WERI-Rb-1 (cell line): ENCODE measurements at regions not wholly inside any gene's neighbourhood (a gene's known extent, or its start where the extent isn't known, plus 50 kb on each side); places are given as distances from the start of the nearest gene placed in this dataset.

Source experiments
- DNase-seq: peaks from one replicate; pipeline ENCODE4 v3.0.0-alpha.2; 2020
- H3K27ac ChIP-seq: fragments of 250-450 bp; sonication (Bioruptor Pico); 2 replicates; pipeline ENCODE4 v1.5.1; 2020; ENCODE audit warnings: mild to moderate bottlenecking, moderate library complexity
- H3K27me3 ChIP-seq: fragments of 250-450 bp; sonication (Bioruptor Pico); 2 replicates; pipeline ENCODE4 v1.5.1; 2021; ENCODE audit warnings: mild to moderate bottlenecking, low read depth, moderate library complexity; ENCODE audit not compliant: insufficient read depth, severe bottlenecking
- H3K36me3 ChIP-seq: fragments of 250-450 bp; sonication (Bioruptor Pico); 2 replicates; pipeline ENCODE4 v1.5.1; 2020; ENCODE audit warnings: mild to moderate bottlenecking, moderate library complexity
- H3K4me3 ChIP-seq: 2 replicates; pipeline ENCODE4 v1.5.1; 2011; ENCODE audit warnings: low read depth, mild to moderate bottlenecking, control low read depth, low read length
- H3K9me3 ChIP-seq: fragments of 250-450 bp; sonication (Bioruptor Pico); 2 replicates; pipeline ENCODE4 v1.5.1; 2021; ENCODE audit warnings: mild to moderate bottlenecking, moderate library complexity; ENCODE audit not compliant: severe bottlenecking
- TF ChIP-seq, protein P1 (sequence below): IDR thresholded peaks from 2 replicates; pipeline ENCODE4 v1.5.1; 2011; ENCODE audit warnings: low read depth, mild to moderate bottlenecking, control low read depth, inconsistent platforms, low read length

DNA sequence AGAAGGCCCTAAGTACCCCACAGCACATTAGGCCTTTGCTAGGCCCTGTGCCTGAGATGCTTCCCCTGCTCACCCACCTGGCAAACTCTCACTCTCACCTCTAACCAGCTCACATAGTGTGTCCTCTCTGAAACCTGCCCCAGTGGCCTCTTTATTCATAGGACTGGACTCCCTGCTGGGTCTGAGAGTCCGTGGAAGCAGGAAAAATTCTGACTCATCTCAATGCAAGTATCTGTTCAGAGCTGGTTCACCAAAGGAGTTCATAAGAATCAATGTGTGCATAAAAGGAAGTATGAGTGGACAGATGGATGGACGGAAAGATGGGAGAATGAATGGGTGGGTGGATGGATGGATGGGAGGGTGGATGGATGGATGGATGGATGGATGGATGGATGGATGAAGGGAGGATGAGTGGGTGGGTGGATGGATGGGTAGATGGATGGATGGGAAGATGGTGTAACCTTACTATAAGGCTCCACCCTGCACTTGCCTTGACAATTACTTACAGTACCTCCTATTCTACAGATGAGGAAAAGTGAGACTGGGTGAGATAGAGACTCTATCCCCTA is 111.2 kb upstream of the ZMIZ1 start:
- TF ChIP-seq, protein P1, sequence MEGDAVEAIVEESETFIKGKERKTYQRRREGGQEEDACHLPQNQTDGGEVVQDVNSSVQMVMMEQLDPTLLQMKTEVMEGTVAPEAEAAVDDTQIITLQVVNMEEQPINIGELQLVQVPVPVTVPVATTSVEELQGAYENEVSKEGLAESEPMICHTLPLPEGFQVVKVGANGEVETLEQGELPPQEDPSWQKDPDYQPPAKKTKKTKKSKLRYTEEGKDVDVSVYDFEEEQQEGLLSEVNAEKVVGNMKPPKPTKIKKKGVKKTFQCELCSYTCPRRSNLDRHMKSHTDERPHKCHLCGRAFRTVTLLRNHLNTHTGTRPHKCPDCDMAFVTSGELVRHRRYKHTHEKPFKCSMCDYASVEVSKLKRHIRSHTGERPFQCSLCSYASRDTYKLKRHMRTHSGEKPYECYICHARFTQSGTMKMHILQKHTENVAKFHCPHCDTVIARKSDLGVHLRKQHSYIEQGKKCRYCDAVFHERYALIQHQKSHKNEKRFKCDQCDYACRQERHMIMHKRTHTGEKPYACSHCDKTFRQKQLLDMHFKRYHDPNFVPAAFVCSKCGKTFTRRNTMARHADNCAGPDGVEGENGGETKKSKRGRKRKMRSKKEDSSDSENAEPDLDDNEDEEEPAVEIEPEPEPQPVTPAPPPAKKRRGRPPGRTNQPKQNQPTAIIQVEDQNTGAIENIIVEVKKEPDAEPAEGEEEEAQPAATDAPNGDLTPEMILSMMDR = no peak
- Histone ChIP-seq H3K27ac (no peak overlapping the region), H3K36me3 (no peaks in the 10 kb centered on the region), H3K4me3 (no peak overlapping the region), H3K27me3 (no peaks in the 10 kb centered on the region), H3K9me3 (no peaks in the 10 kb centered on the region)
- DNase-seq = no peak

DNA sequence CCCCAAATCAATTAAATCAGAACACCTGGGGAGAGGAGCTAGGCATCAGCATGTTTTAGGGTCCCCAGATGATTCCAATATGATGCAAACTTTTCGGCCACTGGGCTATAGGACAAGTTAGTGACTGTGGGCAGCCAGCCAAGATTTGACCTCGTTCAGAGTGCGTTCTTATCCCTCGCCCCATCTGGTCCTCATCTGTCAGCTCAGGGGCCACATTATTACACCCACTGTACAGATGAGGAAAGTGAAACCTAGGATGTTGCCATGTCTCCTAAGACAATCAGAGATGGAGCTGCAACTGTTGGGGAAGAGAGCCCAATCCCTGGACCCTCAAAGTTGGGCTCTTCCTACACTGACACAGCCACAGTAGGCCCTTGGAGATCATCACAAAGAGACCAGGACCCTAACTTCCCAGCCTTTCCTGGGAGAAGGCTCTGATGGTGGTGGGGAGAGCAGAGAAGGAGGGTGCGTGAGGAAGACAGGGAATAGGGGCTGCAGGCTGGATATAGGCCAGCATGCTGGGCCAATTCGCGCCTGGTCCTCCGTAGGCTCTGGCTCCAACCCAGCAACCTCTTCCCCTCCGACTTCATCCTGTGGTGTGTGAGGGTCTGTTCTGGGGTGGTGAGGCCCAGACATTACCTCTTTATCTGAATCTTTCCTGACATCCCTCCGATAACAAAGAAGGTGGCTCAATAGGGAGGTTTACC is 109.4 kb upstream of the ZMIZ1 start:
- Histone ChIP-seq H3K36me3 (no peaks in the 10 kb centered on the region), H3K4me3 (no peak overlapping the region), H3K27me3 (no peaks in the 10 kb centered on the region), H3K9me3 (no peaks in the 10 kb centered on the region), H3K27ac (no peak overlapping the region)
- TF ChIP-seq, protein P1 = no peak
- DNase-seq = no peak

DNA sequence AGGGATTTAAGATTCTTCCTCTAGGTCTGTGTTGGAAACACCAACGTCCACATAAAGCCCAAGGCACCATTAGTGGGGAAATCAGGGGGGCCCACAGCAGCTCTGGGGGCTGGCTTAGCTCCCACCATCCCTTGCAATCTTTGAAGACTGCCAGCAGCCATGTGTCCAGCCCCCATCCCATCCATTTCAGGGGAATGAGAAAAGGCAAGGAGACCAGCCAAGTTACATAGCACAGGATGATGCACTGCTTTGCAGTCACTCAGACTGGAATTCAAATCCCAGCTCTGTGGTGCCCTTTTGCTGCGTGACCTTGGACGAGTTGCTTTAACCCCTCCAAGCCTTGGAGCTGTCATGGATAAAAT is 108.9 kb upstream of the ZMIZ1 start:
- H3K4me3 ChIP-seq = no peak overlapping the region
- no peaks in the 10 kb centered on the region for H3K27me3 ChIP-seq
- TF ChIP-seq, protein P1 = no peak
- no peak for DNase-seq
- H3K9me3 ChIP-seq = no peaks in the 10 kb centered on the region
- H3K27ac ChIP-seq = no peak overlapping the region
- H3K36me3 ChIP-seq = no peaks in the 10 kb centered on the region

DNA sequence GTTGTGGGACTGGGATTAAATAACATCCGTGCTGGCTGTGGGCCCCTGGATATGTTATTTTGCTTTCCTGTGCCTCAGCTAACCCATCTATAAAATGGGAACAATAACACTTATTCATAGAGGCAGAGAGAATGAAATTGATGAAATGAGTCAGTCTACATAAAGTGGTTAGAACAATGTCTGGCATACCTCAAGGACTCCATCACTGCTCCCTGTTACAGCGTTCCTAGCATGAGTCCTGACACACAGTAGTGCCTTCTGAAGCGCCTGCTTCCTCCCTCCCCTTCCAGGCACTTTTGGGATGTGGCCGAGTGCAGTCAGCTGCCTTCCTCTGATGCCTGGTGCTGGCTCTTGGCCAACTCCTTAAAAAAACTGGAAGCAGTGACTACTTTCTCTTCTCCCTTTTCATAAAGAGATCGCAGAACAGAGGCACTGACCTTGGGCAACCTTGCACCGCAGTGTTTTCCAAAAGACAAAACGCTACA is 108.4 kb upstream of the ZMIZ1 start:
- TF ChIP-seq, protein P1 = no peak
- Histone ChIP-seq H3K27ac (no peak overlapping the region), H3K4me3 (no peak overlapping the region), H3K36me3 (no peaks in the 10 kb centered on the region), H3K27me3 (no peaks in the 10 kb centered on the region), H3K9me3 (no peaks in the 10 kb centered on the region)
- DNase-seq = no peak

DNA sequence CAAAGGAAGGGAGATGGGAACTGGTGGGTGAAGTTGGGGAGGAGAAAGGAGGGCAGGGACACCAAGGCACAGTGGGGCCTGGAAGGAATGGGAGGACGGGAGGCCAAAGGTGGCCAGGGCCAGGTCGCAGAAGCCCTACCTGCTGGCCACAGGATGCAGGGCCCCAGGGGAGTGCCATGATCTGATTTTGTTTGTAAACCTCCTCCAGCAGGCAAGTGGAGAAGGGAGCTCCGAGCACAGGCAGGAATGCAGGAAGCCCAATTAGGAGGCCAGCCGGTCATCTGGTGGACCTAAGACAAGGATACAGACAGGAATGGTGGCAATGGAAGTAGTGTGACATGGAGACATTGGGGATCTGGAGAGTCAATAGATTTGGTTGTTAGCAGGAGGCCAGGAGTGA is 107.0 kb upstream of the ZMIZ1 start:
- no peak for DNase-seq
- Histone ChIP-seq H3K9me3 (no peaks in the 10 kb centered on the region), H3K36me3 (no peaks in the 10 kb centered on the region), H3K27me3 (no peaks in the 10 kb centered on the region), H3K4me3 (no peak overlapping the region), H3K27ac (no peak overlapping the region)
- TF ChIP-seq, protein P1 = no peak
